ENCODE measurements at regions not wholly inside any gene's neighbourhood (a gene's known extent, or its start where the extent isn't known, plus 50 kb on each side); places are given as distances from the start of the nearest gene placed in this dataset.
"Not testable (repeated sequence)": the region's sequence is repeated elsewhere in the genome, so short reads cannot be mapped to it uniquely, and the experiment has no call there.

DNA sequence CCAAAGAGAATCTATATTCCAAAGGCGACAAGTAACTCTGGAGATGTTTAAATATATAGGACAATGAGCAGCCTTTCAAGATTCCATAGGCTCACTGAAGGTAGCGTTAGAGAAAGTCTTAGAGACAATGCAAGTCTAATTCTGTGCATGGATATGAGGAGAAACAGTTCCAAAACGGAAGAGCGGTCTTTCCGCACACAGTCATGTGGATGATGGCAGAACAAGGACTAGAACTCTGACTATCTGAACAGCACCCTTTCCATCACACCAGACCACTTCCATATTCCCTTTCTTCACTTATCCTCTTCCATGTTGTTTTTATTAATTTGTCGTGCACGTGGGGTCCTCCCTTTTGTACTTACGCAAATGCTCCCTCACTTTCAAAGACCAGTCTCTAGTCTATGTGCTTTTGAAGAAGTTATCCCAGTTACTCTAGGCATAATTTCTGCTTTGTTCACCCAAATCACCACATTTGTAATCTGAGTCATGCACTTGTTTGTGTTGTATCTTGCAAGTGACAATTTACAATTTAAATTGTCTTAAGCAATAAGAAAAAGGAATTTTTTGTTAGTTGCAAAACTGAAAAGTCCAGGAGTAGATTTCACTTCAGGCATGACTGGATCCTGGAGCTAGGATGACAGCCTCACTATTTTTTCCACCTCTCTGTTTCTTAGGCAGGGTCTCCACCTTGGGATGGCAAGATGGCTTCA is 116.0 kb upstream of the ADRA1B start:
- no peak for DNase-seq

GRCh38 chr5:159801303-159801702 is 115.0 kb upstream of the ADRA1B start:
- no peak for DNase-seq

DNA sequence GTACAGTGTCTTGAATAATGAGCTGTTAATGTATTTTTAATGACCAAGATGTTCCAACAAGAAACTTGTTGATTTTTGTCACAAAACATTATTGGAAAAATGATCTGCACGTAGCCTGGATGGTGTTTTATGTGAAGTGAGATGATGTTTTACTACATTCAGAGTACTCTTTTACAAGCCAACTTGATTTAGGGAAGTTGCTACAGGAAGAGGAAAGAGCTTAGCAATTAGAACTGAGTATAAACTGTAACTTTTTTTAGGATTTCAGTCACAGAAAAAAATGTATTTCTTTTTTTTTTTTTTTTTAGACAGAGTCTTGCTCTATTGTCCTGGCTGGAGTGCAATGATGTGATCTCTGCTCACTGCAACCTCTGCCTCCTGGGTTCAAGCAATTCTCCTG is 113.6 kb upstream of the ADRA1B start:
- peak; percentile 5 for DNase-seq

- no peak for DNase-seq
Observed at GRCh38 chr5:159804121-159804520, 112.2 kb upstream of the ADRA1B start.

GRCh38 chr5:159805021-159805420 is 111.3 kb upstream of the ADRA1B start:
- peak; percentile 56 for DNase-seq

GRCh38 chr5:159807135-159807534 is 109.1 kb upstream of the ADRA1B start:
- DNase-seq, result not testable (repeated sequence)

DNA sequence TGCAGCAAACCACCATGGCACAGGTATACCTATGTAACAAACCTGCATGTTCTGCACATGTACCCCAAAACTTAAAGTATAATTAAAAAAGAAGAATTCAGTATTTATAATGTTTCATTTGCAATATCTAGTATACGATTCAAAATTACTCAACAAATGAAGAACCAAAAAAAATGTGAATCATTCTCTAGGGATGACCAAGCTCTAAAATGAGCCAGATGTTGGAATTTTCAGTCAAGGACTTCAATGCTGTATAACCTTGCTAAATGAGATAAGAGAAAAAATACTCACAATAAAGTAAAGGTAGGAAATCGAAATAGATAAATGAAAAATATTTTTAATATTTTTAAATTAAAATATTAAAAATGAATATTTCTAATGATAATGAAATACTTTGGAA is 108.7 kb upstream of the ADRA1B start:
- DNase-seq, result no peak

DNA sequence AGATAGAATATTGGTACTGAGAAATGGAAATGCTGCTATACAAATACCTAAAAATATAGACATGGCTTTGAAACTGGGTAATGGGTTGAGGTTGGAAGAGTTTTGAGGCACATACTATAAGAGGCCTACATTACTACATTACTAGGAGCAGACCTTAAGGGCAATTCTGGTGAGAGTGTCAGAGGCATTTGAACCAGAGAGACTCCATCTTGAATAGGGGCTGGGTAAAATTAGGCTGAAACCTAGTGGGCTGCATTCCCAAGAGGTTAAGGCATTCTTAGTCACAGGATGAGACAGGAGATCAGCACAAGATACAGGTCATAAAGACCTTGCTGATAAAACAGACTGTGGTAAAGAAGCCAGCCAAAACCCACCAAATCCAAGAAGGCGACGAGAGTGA is 104.6 kb upstream of the ADRA1B start:
- DNase-seq, result no peak

GRCh38 chr5:159812759-159813158 is 103.5 kb upstream of the ADRA1B start:
- DNase-seq, result not testable (repeated sequence)

GRCh38 chr5:159814222-159814621 is 102.1 kb upstream of the ADRA1B start:
- no peak for DNase-seq

DNA sequence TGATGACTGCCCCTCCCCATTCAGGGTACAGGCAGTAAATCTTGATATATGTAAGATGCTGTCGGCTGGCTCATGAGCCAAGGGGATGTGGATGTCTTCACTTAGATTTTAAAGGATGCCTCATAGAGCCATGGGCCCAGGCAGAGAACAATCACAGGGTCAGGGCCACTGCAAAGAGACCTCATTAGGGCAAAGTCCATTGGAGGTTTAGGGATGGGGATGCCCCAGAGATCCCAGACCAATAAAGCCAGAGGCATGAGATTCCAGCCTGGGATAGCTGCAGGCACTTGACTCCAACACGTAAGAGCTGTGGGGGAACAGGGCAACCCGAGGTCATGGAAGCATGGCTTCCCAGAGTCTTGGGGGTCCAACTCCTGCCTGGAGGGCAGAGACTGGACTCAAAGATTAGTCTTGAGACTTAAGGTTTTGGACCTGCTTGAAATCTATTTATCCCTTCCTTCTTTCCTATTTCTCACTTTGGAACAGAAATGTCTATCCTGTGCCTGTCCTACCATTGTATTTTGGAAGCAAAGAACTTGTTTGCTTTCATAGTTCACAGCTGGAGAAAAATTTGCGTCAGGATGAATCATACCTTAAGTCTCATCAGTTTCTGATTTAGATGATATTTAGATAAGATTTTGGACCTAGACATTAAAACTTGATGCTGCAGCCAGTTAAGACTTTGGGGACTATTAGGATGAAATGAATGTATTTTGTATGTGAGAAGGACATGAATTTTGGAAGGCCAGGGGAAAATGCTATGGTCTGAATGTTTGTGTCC is 101.3 kb upstream of the ADRA1B start:
- no peak for DNase-seq

DNA sequence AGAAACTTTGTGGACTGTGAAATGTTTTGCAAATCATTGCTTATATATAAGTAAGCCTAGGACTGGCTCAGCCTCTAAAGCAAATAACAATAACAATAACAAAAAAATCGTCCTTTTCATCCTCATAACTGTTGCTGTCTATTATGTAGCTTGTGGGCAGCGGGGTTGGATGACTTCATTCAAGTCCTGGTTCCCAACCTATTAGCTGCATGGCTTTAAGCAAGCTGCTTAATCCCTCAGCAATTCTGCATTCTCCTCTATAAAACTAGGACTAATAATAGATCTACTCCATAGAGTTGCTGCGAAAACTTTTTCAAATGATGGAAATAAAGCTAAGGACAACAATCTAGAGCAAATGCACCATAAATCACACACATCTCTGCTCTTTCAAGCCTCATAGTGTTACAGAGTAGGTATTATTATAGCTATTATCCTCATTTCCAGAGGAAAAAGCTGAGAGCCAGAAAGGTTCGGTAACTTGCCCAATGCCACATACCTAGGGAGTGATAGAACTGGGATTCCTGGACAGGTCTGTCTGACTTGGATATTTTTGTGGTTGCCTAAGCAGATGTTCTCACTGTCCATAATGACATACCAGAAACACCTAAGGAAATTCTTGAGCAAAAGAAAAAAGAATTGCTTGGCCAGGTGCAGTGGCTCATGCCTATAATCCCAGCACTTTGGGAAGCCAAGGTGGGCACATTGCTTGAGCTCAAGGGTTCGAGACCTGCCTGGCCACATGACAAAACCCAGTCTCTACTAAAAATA is 98.8 kb upstream of the ADRA1B start:
- no peak for DNase-seq

DNA sequence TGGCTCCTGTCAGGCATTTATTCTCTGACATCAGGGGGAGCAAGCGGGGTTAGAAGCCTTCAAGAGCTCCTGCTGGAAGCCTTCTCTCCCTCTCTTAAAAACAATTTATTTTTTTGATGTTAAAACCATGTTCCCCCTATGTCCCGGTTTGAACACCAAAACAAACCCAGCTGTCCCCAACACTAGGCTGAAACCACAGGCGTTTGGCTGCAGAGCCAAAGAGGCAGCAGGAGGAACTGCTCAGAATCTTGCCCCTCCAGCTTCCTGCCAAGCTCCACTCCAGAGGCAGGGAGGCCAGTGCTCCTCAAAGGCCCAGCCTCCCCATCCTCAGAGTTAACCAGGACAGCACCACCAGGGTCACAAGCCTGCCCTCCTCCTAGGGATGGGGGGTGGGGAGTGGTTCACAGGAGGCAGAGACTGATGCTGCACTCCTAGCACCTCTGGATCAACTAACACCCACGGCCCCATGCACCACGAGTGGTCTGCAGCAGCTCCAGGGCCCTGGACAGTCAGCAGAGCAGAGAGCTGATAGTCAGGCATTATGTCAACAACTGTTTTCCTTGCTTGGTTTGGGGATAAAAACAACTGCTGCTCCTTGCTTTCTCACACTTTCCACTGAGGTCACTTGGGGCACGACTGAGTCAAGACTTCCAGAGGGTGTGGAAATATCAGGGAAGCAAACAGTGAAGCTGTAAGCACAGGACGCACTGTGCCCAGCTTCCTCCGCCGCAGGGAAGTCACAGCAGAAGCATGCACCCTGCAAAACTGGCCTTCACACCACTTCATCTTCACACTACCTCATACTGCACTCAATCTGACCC is 96.5 kb upstream of the ADRA1B start:
- no peak for DNase-seq

DNA sequence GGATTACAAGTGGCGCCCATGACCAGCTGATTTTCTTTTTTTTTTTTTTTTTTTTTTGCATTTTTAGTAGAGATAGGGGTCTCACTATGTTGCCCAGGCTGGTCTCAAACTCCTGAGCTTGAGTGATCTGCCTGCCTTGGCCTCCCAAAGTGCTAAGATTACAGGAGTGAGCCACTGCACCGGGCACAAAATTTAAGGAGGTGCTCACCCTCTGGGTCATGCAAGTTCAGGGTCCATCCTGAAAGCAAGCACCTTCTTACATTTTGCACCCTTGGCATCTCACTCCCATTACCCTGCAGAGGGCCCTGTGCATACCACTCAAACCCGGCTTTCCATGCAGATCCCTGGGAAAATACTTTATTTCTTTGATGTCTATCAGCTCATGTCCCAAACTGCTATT is 95.6 kb upstream of the ADRA1B start:
- no peak for DNase-seq

DNA sequence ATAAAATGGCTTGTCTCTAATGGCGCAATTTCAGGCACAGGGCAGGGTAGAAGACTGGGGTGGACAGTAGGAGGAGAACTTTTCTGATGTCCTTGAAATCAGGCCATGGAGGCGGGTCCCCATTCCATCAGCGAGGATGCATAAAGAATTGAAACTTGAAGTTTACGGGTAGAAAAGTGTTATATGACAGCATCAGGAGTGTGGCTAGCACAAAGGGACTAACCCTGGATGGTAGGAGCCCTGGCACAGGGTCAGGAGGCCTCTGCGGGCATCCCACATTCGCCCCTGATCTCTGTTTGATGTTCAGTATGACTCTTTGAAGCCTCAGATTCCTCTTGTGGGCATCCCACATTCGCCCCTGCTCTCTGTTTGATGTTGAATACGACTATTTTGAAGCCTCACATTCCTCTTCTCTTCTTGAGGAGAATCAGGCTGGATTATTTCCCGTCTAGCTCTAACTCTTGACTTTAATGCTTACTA is 94.8 kb upstream of the ADRA1B start:
- DNase-seq, result no peak

DNA sequence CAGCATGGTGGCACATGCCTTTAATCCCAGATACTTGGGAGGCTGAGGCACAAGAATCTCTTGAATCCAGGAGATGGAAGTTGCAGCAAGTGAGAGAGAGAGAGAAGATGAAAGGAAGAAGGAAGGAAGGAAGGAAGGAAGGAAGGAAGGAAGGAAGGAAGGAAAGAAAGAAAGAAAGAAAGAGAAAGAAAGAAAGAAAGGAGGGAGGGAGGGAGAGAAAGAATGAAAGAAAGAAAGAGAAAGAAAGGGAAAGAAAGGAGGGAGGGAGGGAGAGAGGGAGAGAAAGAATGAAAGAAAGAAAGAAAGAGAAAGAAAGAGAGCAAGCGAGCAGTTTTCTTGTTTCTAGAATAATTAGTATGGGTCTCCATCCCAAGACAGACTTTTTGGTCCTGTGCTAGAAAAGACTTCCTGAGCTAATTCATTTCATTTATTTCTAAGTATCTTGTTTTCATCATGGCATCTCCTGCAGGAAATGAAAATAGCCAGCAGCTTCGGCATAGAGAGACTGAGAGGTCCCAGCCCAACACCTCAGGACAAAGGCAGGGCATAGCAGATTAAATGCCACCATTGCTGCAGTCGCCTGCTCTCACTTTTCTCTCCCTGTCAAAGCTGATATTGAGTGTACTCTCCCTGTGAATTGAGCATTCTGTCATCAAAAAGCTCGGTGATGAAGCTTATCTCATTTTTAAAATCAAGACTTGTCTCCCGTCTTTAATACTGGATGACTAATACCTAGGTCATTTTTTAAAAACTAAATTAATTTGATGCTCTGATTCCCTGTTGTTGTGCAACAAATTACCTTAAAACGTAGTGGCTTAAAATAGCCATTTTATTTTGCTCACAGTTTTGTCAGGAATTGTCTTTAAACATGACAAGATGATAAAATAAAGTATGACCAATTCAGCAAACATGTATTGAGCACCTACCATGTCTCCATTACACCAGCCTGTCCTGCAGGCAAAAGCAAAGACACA is 91.8 kb upstream of the ADRA1B start:
- no peak for DNase-seq

GRCh38 chr5:159825551-159826051 is 90.7 kb upstream of the ADRA1B start:
- DNase-seq, result no peak

GRCh38 chr5:159826351-159827214 is 89.7 kb upstream of the ADRA1B start:
- no peak for DNase-seq

- no peak for DNase-seq
Observed at GRCh38 chr5:159827861-159828260, 88.4 kb upstream of the ADRA1B start.

DNA sequence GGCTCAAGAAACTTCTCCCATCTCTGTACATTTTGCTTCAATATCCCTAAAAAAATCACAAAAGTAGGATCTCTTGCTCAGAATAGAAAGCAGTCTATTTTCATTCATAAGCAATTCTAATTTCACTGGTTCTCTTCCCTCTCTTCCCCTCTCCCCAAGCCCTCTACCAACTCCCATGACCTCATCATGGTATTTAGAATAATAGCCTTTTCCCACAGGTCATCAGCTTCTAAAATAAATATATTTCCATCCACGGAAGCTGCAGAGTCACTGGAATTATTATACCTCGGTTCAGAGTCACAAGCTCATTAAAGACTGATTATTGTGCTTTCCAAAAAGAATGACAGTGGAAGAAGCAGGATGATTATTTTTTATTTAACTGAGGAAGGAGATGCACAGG is 84.2 kb upstream of the ADRA1B start:
- DNase-seq, result no peak

Measured in GF-D8 (cell line).